ENCODE measurements at regions not wholly inside any gene's neighbourhood (a gene's known extent, or its start where the extent isn't known, plus 50 kb on each side); places are given as distances from the start of the nearest gene placed in this dataset.

- TF ChIP-seq CTCF (conservative IDR thresholded peaks at IDR 0.05; ENCODE audit: control insufficient read depth, insufficient read depth, low read depth, low read length): no peak
- H3K4me3 ChIP-seq (ENCODE audit: control insufficient read depth, low read depth, low read length): no peak overlapping the region
- DNase-seq (ENCODE audit: low read depth): no peak
Observed at GRCh38 chr21:16028142-16028541, 298.4 kb downstream of the USP25 start.

GRCh38 chr21:16028941-16029464, 299.2 kb downstream of the USP25 start:
- DNase-seq (ENCODE audit: low read depth): no peak
- H3K4me3 ChIP-seq (ENCODE audit: control insufficient read depth, low read depth, low read length): no peak overlapping the region
- TF ChIP-seq CTCF (conservative IDR thresholded peaks at IDR 0.05; ENCODE audit: control insufficient read depth, insufficient read depth, low read depth, low read length): no peak

GRCh38 chr21:16033193-16033592, 303.4 kb downstream of the USP25 start:
- TF ChIP-seq CTCF (conservative IDR thresholded peaks at IDR 0.05; ENCODE audit: control insufficient read depth, insufficient read depth, low read depth, low read length): no peak
- H3K4me3 ChIP-seq (ENCODE audit: control insufficient read depth, low read depth, low read length): no peak overlapping the region
- DNase-seq (ENCODE audit: low read depth): no peak

- TF ChIP-seq CTCF (conservative IDR thresholded peaks at IDR 0.05; ENCODE audit: control insufficient read depth, insufficient read depth, low read depth, low read length): no peak
- H3K4me3 ChIP-seq (ENCODE audit: control insufficient read depth, low read depth, low read length): no peak overlapping the region
- DNase-seq (ENCODE audit: low read depth): no peak
Observed at GRCh38 chr21:16034446-16035190, 304.8 kb downstream of the USP25 start.

GRCh38 chr21:16037421-16037955, 307.7 kb downstream of the USP25 start:
- no peak for TF ChIP-seq CTCF (conservative IDR thresholded peaks at IDR 0.05; ENCODE audit: control insufficient read depth, insufficient read depth, low read depth, low read length)
- no peak for DNase-seq (ENCODE audit: low read depth)
- H3K4me3 ChIP-seq (ENCODE audit: control insufficient read depth, low read depth, low read length): no peak overlapping the region

- DNase-seq (ENCODE audit: low read depth): peak; percentile 83
- no peak for TF ChIP-seq CTCF (conservative IDR thresholded peaks at IDR 0.05; ENCODE audit: control insufficient read depth, insufficient read depth, low read depth, low read length)
- H3K4me3 ChIP-seq (ENCODE audit: control insufficient read depth, low read depth, low read length): no peak overlapping the region
Observed at GRCh38 chr21:16040601-16041000, 310.8 kb downstream of the USP25 start.

Data from fibroblast of mammary gland (primary cell).